Right kidney (tissue), 1 donor: ENCODE measurements at regions not wholly inside any gene's neighbourhood (a gene's known extent, or its start where the extent isn't known, plus 50 kb on each side); places are given as distances from the start of the nearest gene placed in this dataset.
"Not testable (repeated sequence)": the region's sequence is repeated elsewhere in the genome, so short reads cannot be mapped to it uniquely, and the experiment has no call there.

Experiments
- DNase-seq: peaks from one replicate; pipeline ENCODE4 v3.0.0-alpha.2; 2016

- no peak for DNase-seq
Observed at GRCh38 chr12:46884362-46884761, 58.6 kb upstream of the SLC38A4 start.

GRCh38 chr12:46886541-46887041 is 60.8 kb upstream of the SLC38A4 start:
- no peak for DNase-seq

GRCh38 chr12:46887870-46888269 is 62.1 kb upstream of the SLC38A4 start:
- DNase-seq = no peak

- no peak for DNase-seq
Observed at GRCh38 chr12:46888568-46888967, 62.8 kb upstream of the SLC38A4 start.

- no peak for DNase-seq
Observed at GRCh38 chr12:46891306-46891705, 65.5 kb upstream of the SLC38A4 start.

- no peak for DNase-seq
Observed at GRCh38 chr12:46892034-46892705, 66.4 kb upstream of the SLC38A4 start.

- no peak for DNase-seq
Observed at GRCh38 chr12:46892887-46893286, 67.1 kb upstream of the SLC38A4 start.

- DNase-seq = no peak
Observed at GRCh38 chr12:46893434-46893833, 67.6 kb upstream of the SLC38A4 start.

- no peak for DNase-seq
Observed at GRCh38 chr12:46895726-46896125, 69.9 kb upstream of the SLC38A4 start.

- no peak for DNase-seq
Observed at GRCh38 chr12:46896680-46897079, 70.9 kb upstream of the SLC38A4 start.

- no peak for DNase-seq
Observed at GRCh38 chr12:46898152-46898931, 72.5 kb upstream of the SLC38A4 start.

GRCh38 chr12:46898989-46899388 is 73.2 kb upstream of the SLC38A4 start:
- DNase-seq = no peak

GRCh38 chr12:46900734-46901463 is 75.1 kb upstream of the SLC38A4 start:
- DNase-seq = no peak

GRCh38 chr12:46901464-46902205 is 75.8 kb upstream of the SLC38A4 start:
- no peak for DNase-seq

GRCh38 chr12:46903058-46903457 is 77.3 kb upstream of the SLC38A4 start:
- no peak for DNase-seq

- DNase-seq = no peak
Observed at GRCh38 chr12:46904406-46905238, 78.8 kb upstream of the SLC38A4 start.

- not testable (repeated sequence) for DNase-seq
Observed at GRCh38 chr12:46905239-46905627, 79.4 kb upstream of the SLC38A4 start.

- no peak for DNase-seq
Observed at GRCh38 chr12:46907791-46908190, 82.0 kb upstream of the SLC38A4 start.

- DNase-seq = no peak
Observed at GRCh38 chr12:46908236-46908935, 82.6 kb upstream of the SLC38A4 start.

GRCh38 chr12:46908936-46909635 is 83.3 kb upstream of the SLC38A4 start:
- no peak for DNase-seq
